ENCODE measurements at regions not wholly inside any gene's neighbourhood (a gene's known extent, or its start where the extent isn't known, plus 50 kb on each side); places are given as distances from the start of the nearest gene placed in this dataset.
"Not testable (repeated sequence)": the region's sequence is repeated elsewhere in the genome, so short reads cannot be mapped to it uniquely, and the experiment has no call there.

- no peak overlapping the region for H3K4me2 ChIP-seq (ENCODE audit: low read depth, low read length, poor library complexity, severe bottlenecking)
- H3K9ac ChIP-seq (ENCODE audit: low read depth, low read length, poor library complexity, severe bottlenecking) = no peak overlapping the region
- no peak for TF ChIP-seq EZH2phosphoT487 (IDR thresholded peaks at IDR 0.05; ENCODE audit: borderline replicate concordance)
- no peak for TF ChIP-seq CTCF (conservative IDR thresholded peaks at IDR 0.05; ENCODE audit: low read length)
- H2AFZ ChIP-seq (ENCODE audit: low read length) = no peak overlapping the region
- H3K9me2 ChIP-seq (replicated peaks; ENCODE audit: low read depth, low read length) = no peaks in the 10 kb centered on the region
- no peaks in the 10 kb centered on the region for H3K36me3 ChIP-seq (ENCODE audit: insufficient read depth, low read length)
- no peaks in the 10 kb centered on the region for H3K9me3 ChIP-seq (ENCODE audit: insufficient read depth, low read depth, low read length)
- no peaks in the 10 kb centered on the region for H3K4me1 ChIP-seq (ENCODE audit: insufficient read depth, low read length, poor library complexity, severe bottlenecking)
- H3K27me3 ChIP-seq (ENCODE audit: insufficient read depth, low read length, poor library complexity, severe bottlenecking) = no peaks in the 10 kb centered on the region
- no peaks in the 10 kb centered on the region for H3F3A ChIP-seq (ENCODE audit: low read depth)
- H3K4me3 ChIP-seq (ENCODE audit: low read length, poor library complexity, severe bottlenecking) = no peak overlapping the region
- no peaks in the 10 kb centered on the region for H3K79me2 ChIP-seq (ENCODE audit: insufficient read depth, low read length)
- H4K20me1 ChIP-seq (ENCODE audit: insufficient read depth, low read length, poor library complexity, severe bottlenecking) = no peaks in the 10 kb centered on the region
Observed at GRCh38 chr17:31738067-31738466, 121.0 kb downstream of the COPRS start.

- Histone ChIP-seq H3F3A (ENCODE audit: low read depth) (no peaks in the 10 kb centered on the region), H3K4me1 (ENCODE audit: insufficient read depth, low read length, poor library complexity, severe bottlenecking) (no peaks in the 10 kb centered on the region), H3K4me3 (ENCODE audit: low read length, poor library complexity, severe bottlenecking) (no peak overlapping the region), H3K4me2 (ENCODE audit: low read depth, low read length, poor library complexity, severe bottlenecking) (no peak overlapping the region), H4K20me1 (ENCODE audit: insufficient read depth, low read length, poor library complexity, severe bottlenecking) (no peaks in the 10 kb centered on the region), H3K9ac (ENCODE audit: low read depth, low read length, poor library complexity, severe bottlenecking) (no peak overlapping the region), H3K9me3 (ENCODE audit: insufficient read depth, low read depth, low read length) (no peaks in the 10 kb centered on the region), H3K79me2 (ENCODE audit: insufficient read depth, low read length) (no peaks in the 10 kb centered on the region), H3K27me3 (ENCODE audit: insufficient read depth, low read length, poor library complexity, severe bottlenecking) (no peaks in the 10 kb centered on the region), H3K36me3 (ENCODE audit: insufficient read depth, low read length) (no peaks in the 10 kb centered on the region), H2AFZ (ENCODE audit: low read length) (no peak overlapping the region), H3K9me2 (replicated peaks; ENCODE audit: low read depth, low read length) (no peaks in the 10 kb centered on the region)
- TF ChIP-seq CTCF (conservative IDR thresholded peaks at IDR 0.05; ENCODE audit: low read length) (no peak), EZH2phosphoT487 (IDR thresholded peaks at IDR 0.05; ENCODE audit: borderline replicate concordance) (no peak)
Observed at GRCh38 chr17:31736855-31737625, 122.0 kb downstream of the COPRS start.

- H3K27me3 ChIP-seq (ENCODE audit: insufficient read depth, low read length, poor library complexity, severe bottlenecking) = no peaks in the 10 kb centered on the region
- no peak overlapping the region for H2AFZ ChIP-seq (ENCODE audit: low read length)
- no peaks in the 10 kb centered on the region for H4K20me1 ChIP-seq (ENCODE audit: insufficient read depth, low read length, poor library complexity, severe bottlenecking)
- H3K36me3 ChIP-seq (ENCODE audit: insufficient read depth, low read length) = no peaks in the 10 kb centered on the region
- H3K9me2 ChIP-seq (replicated peaks; ENCODE audit: low read depth, low read length) = no peaks in the 10 kb centered on the region
- no peaks in the 10 kb centered on the region for H3K79me2 ChIP-seq (ENCODE audit: insufficient read depth, low read length)
- no peak overlapping the region for H3K4me2 ChIP-seq (ENCODE audit: low read depth, low read length, poor library complexity, severe bottlenecking)
- no peaks in the 10 kb centered on the region for H3K4me1 ChIP-seq (ENCODE audit: insufficient read depth, low read length, poor library complexity, severe bottlenecking)
- TF ChIP-seq EZH2phosphoT487 (IDR thresholded peaks at IDR 0.05; ENCODE audit: borderline replicate concordance) (no peak), CTCF (conservative IDR thresholded peaks at IDR 0.05; ENCODE audit: low read length) (no peak)
- H3K9me3 ChIP-seq (ENCODE audit: insufficient read depth, low read depth, low read length) = no peaks in the 10 kb centered on the region
- no peak overlapping the region for H3K9ac ChIP-seq (ENCODE audit: low read depth, low read length, poor library complexity, severe bottlenecking)
- no peaks in the 10 kb centered on the region for H3F3A ChIP-seq (ENCODE audit: low read depth)
- H3K4me3 ChIP-seq (ENCODE audit: low read length, poor library complexity, severe bottlenecking) = no peak overlapping the region
Observed at GRCh38 chr17:31733326-31733725, 125.7 kb downstream of the COPRS start.

GRCh38 chr17:31731585-31732154 is 127.4 kb downstream of the COPRS start:
- H3K4me1 ChIP-seq (ENCODE audit: insufficient read depth, low read length, poor library complexity, severe bottlenecking); H3K9me3 ChIP-seq (ENCODE audit: insufficient read depth, low read depth, low read length); H3K4me2 ChIP-seq (ENCODE audit: low read depth, low read length, poor library complexity, severe bottlenecking); H3F3A ChIP-seq (ENCODE audit: low read depth); H3K36me3 ChIP-seq (ENCODE audit: insufficient read depth, low read length); H3K9me2 ChIP-seq (replicated peaks; ENCODE audit: low read depth, low read length); H3K27me3 ChIP-seq (ENCODE audit: insufficient read depth, low read length, poor library complexity, severe bottlenecking); H2AFZ ChIP-seq (ENCODE audit: low read length); H3K4me3 ChIP-seq (ENCODE audit: low read length, poor library complexity, severe bottlenecking); H3K9ac ChIP-seq (ENCODE audit: low read depth, low read length, poor library complexity, severe bottlenecking); H3K79me2 ChIP-seq (ENCODE audit: insufficient read depth, low read length); H4K20me1 ChIP-seq (ENCODE audit: insufficient read depth, low read length, poor library complexity, severe bottlenecking): not testable (repeated sequence)

Measured in Loucy (cell line).